A673 (cell line): ENCODE measurements at regions not wholly inside any gene's neighbourhood (a gene's known extent, or its start where the extent isn't known, plus 50 kb on each side); places are given as distances from the start of the nearest gene placed in this dataset.

Experiments
- EZH2 ChIP-seq: fragments of 200-600 bp; sonication (generic); IDR thresholded peaks from 2 replicates; pipeline ENCODE4 v1.6.1; 2017; ENCODE audit warnings: borderline replicate concordance, low read depth, mild to moderate bottlenecking, mixed read lengths, antibody characterized with exemption, low read length; ENCODE audit not compliant: poor library complexity, severe bottlenecking
- TF ChIP-seq, protein P1 (sequence below): fragments of 300-800, 200-600 bp; sonication (generic); conservative IDR thresholded peaks from 2 replicates; pipeline ENCODE4 v1.5.1; 2017; ENCODE audit warnings: low read depth, mild to moderate bottlenecking, antibody characterized with exemption, low read length, moderate library complexity, mixed read lengths

DNA sequence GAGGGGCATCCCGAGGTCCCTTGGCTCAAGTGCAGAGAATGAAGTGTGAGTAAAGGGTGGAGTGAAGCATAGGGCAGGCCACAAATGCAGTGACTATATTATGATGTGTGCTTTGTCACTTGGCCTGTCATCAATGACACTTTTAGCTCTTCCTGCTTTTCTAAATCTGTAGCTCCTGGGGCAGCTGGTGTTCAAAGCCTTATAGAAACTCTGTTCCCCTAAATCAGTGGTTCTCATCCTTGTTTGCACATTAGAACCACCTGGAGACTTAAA, 135.6 kb upstream of the LGALSL start:
- TF ChIP-seq, protein P1, sequence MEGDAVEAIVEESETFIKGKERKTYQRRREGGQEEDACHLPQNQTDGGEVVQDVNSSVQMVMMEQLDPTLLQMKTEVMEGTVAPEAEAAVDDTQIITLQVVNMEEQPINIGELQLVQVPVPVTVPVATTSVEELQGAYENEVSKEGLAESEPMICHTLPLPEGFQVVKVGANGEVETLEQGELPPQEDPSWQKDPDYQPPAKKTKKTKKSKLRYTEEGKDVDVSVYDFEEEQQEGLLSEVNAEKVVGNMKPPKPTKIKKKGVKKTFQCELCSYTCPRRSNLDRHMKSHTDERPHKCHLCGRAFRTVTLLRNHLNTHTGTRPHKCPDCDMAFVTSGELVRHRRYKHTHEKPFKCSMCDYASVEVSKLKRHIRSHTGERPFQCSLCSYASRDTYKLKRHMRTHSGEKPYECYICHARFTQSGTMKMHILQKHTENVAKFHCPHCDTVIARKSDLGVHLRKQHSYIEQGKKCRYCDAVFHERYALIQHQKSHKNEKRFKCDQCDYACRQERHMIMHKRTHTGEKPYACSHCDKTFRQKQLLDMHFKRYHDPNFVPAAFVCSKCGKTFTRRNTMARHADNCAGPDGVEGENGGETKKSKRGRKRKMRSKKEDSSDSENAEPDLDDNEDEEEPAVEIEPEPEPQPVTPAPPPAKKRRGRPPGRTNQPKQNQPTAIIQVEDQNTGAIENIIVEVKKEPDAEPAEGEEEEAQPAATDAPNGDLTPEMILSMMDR = no peak
- TF ChIP-seq EZH2 = no peak
